GM04503 (cell line): ENCODE measurements at regions not wholly inside any gene's neighbourhood (a gene's known extent, or its start where the extent isn't known, plus 50 kb on each side); places are given as distances from the start of the nearest gene placed in this dataset.

Source experiments
- DNase-seq: peaks from one replicate; pipeline ENCODE4 v3.0.0-alpha.2; 2012; ENCODE audit warnings: low read depth

- DNase-seq = no peak
Observed at GRCh38 chr14:27387463-27387862, 789.6 kb upstream of the NOVA1 start.

GRCh38 chr14:27389402-27389801 lies 791.6 kb upstream of the NOVA1 start:
- no peak for DNase-seq

- no peak for DNase-seq
Observed at GRCh38 chr14:27390155-27390554, 792.3 kb upstream of the NOVA1 start.

GRCh38 chr14:27391331-27391730 lies 793.5 kb upstream of the NOVA1 start:
- DNase-seq = no peak

- no peak for DNase-seq
Observed at GRCh38 chr14:27392153-27392552, 794.3 kb upstream of the NOVA1 start.

DNA sequence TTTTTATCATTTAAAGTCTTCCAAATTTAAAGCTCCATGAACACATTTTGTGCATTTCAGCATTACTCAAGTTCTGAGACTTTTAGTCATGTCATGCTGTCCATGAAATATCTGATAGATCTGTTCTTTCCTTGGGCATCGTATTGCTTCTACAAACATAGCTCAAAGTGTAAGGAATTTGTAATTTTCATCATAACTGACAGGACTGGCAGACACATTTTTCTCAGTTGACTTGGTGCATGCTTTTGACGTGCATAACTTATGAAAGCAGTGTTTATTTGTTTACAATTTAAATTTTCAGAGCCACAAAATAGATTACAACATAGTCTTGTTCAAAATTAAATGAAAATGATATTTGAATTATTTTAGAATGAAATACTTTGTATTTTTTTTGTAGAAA lies 812.1 kb upstream of the NOVA1 start:
- DNase-seq = no peak

DNA sequence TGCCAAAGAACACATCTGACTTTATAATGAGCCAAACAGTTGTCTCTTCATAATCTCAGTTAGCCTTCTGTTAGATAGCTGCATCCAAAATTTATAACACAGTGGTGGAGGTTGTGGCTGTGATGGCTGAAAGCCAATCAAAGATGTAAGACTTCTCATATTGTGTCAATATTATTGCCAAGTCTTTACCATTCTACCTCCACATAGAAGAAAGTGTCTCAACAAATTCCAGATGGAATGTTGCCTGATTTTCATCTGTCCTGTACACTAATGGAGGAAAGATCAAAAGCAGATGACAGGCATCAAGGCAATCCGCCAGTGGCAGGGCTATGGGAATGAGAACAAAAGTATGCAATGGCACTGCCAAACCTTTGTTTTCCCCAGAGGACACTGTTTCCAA lies 813.1 kb upstream of the NOVA1 start:
- no peak for DNase-seq

DNA sequence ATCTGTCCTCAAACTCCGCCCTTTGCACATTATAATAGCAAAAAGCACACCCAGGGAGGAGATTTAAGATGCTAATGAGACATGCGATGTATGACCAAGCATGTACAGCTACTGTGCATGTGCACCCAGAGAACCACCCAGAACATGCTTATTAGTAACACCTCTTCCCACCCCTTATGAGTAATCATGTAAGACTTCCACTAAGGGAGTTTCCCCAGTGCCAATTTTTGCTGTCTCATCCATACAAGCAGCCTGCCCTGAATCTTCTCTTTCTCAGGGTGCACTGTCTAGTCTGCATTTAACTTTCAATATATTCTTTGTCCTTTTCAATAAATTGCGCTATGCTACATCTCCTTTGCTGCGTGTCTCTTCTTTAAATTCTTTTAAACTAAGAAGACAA lies 830.0 kb upstream of the NOVA1 start:
- DNase-seq = no peak

- no peak for DNase-seq
Observed at GRCh38 chr14:27435923-27436670, 838.3 kb upstream of the NOVA1 start.

DNA sequence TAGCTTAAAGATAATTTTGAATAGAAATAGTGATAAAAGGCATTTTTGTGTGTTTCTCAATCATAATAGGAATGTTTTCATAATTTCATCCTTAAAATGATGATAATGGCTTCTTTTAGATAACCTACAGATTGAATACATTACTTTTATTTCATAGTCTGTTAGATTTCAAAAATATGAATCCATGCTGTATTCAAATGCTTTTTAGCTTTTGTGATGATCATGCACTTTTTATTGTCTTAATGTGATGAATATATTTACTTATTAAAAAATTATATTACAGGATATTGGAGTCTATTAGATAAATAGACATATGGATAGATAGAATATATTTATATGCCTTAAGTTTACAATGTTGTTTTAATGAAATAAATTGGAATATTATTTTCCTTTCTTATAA lies 886.8 kb upstream of the NOVA1 start:
- no peak for DNase-seq

GRCh38 chr14:27485193-27485592 lies 887.4 kb upstream of the NOVA1 start:
- no peak for DNase-seq

GRCh38 chr14:27506272-27506671 lies 908.4 kb upstream of the NOVA1 start:
- DNase-seq = no peak

DNA sequence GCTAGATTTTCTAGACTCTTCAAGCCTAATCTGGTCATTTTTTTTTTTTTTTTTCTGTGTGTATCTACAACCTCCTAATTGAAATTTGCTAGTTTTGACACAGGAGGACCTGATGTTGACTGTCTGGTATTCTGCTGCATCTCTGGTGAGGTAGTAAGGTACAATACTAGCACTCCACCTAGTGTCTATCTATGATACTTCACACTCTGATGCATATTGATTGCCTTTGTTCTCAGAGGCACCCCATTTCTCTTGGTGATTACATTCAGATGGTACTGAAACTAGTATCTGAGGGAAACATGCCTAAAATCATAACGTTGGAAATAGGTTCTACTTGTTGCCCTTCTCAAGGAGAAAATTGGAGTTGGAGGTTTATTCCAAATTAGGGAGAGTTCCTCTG lies 930.5 kb upstream of the NOVA1 start:
- no peak for DNase-seq

DNA sequence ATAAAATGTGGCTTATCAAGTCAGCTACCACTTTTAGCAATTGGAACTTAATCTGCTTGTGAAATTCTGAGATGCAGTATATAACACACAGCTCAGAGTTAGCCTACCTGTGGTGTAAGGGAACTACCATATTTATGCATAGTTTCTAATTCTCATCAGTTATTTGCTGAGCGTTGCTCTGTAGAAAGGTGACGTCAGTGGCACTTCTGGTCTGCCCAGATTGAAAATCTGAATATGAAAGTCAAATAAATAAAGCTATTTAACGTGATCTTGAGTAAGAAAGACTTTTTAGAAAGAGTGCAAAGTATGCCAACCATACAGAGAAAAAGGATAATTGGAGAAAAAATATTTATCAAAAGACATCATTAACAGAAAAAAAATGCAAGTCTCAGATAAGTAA lies 938.9 kb upstream of the NOVA1 start:
- DNase-seq = no peak

- no peak for DNase-seq
Observed at GRCh38 chr14:27546111-27546510, 948.3 kb upstream of the NOVA1 start.

DNA sequence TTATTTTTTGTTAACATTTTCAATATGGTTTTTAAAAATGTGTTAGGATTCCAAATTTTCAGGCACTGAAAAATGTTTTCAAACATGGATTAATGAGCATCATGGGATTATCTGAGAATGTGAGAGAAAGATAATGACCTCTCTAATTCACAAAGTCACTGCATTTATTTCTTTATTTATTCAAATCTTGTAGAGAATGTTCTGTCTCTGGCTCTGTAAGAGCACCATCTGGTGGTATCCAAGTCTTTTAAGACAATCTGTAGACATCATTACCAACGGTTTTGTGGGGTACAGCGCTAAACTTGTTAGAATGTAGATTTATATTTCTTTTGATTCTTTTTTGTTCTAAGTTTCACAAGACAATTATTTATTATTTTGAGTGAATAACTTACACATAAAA lies 956.0 kb upstream of the NOVA1 start:
- DNase-seq = no peak

DNA sequence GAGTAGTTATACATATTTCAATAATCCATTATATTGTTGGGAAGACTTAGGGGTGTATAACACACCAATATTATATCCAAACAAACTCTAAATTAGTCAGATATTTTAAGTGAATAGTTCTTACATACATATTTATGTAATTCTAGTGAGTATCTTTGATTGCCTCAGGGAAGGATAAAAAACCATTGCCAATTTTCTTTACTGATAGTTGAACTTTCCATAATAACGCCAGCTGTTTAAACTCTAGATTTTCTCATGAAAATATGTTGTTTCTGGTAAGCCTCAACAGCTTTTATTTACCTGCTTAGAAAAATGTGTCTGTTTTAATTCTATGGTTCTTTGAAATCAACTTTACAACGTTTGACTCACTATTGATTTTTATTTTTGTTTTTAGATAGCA lies 959.6 kb upstream of the NOVA1 start:
- no peak for DNase-seq

DNA sequence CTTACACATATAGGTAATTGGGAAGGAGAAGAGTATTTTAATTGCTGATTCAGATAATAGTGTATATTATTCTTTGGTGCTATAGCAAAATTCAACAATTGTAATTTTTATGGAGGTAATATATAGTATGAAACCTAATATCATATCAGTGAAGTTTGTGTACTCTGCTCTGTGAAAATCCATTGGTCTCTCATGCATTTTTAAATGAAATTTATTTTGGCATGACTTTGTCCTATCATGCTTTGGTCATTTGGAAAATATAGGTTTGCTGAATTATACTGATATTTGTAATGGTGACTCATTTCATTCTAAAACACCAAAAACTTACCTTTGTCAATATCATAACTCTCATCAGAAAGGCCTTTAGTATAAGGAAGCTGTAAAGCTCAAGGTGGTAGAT lies 962.0 kb upstream of the NOVA1 start:
- no peak for DNase-seq

DNA sequence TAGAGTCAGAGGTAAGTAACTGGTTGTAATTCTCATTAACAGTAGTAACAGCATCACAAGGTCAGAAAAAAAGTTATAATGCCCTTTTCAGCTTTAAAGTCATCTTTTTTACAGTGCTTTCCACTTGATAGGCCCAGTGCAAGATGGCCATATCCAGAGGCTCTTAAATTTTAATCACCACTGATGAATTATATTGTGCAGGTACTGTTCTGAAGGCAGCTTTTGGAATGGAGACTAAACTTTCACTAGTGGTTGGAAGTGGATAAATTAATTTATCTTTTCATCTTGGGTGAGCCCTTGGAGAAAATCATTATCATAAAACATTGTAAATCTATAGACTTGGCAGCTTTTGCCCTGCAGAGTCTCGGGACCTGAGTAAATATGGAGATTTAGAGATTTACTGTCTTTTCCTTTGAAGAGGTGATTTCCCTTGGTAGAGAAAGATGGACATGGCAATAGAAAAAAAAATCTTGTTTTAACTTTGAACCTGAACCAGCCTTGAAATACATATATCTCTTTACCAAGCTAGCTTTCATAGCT lies 969.1 kb upstream of the NOVA1 start:
- no peak for DNase-seq

GRCh38 chr14:27573018-27573417 lies 975.2 kb upstream of the NOVA1 start:
- no peak for DNase-seq

GRCh38 chr14:27587103-27587502 lies 989.3 kb upstream of the NOVA1 start:
- DNase-seq = no peak

GRCh38 chr14:27605282-27605681 lies 1007.4 kb upstream of the NOVA1 start:
- DNase-seq = no peak

GRCh38 chr14:27608377-27608776 lies 1010.5 kb upstream of the NOVA1 start:
- no peak for DNase-seq

GRCh38 chr14:27612121-27612520 lies 1014.3 kb upstream of the NOVA1 start:
- DNase-seq = no peak
